Endothelial cell of umbilical vein (primary cell): ENCODE measurements at regions not wholly inside any gene's neighbourhood (a gene's known extent, or its start where the extent isn't known, plus 50 kb on each side); places are given as distances from the start of the nearest gene placed in this dataset.
A peak's percentile ranks its signal among the peaks of the same experiment; 100 is the strongest.

Source experiments
- BruUV-seq: library from RNA; stranded (reverse); fragments of 400-500 nt; replicated peaks from 2 replicates; lab custom pipeline; 2021; lab: Mats Ljungman, UMichigan
- CTCF ChIA-PET: fragments of 300-600, 350-600 bp; sonication (Branson Sonifier 250); formaldehyde crosslinking; loops from one replicate; lab custom pipeline; 2021; ENCODE audit warnings: antibody characterized with exemption, inconsistent platforms; lab: Charles Lee
- POLR2A ChIA-PET: fragments of 300-600, 350-600 bp; sonication (Branson Sonifier 250); formaldehyde crosslinking; loops from one replicate; lab custom pipeline; 2021; ENCODE audit warnings: antibody characterized with exemption, inconsistent platforms; lab: Charles Lee
- DNase-seq: peaks from one replicate; pipeline ENCODE4 v3.0.0-alpha.2; 2011; ENCODE audit warnings: low read depth, low spot score
- FAIRE-seq: peaks from 2 replicates; lab custom pipeline; 2011; peaks lifted over from hg19 to GRCh38; lab: Jason Lieb, UNC
- H2AFZ ChIP-seq: 2 replicates; pipeline ENCODE4 v1.6.0; 2012; ENCODE audit warnings: low read depth, low read length, control low read depth, inconsistent platforms
- H3K27ac ChIP-seq: 2 replicates; pipeline ENCODE4 v1.5.1; 2011; ENCODE audit warnings: low read depth, mild to moderate bottlenecking, control low read depth, low read length, moderate library complexity; ENCODE audit not compliant: insufficient read depth
- H3K27me3 ChIP-seq, 2 experiments: 2 replicates each; pipeline versions ENCODE4 v1.6.0 to v1.6.1; 2011; ENCODE audit warnings: low read length in 2 of 2, mixed read lengths in 1 of 2; ENCODE audit not compliant: control insufficient read depth in 2 of 2, insufficient read depth in 2 of 2
- H3K36me3 ChIP-seq, 2 experiments: 2 replicates in 1 of 2; 3 replicates in 1 of 2; pipeline ENCODE4 v1.5.1; 2011; ENCODE audit warnings: low read length in 2 of 2, mild to moderate bottlenecking in 1 of 2, moderate library complexity in 1 of 2; ENCODE audit not compliant: control insufficient read depth in 2 of 2, insufficient read depth in 2 of 2; ENCODE audit errors: extremely low read depth in 1 of 2
- H3K4me1 ChIP-seq: 3 replicates; pipeline ENCODE4 v1.5.1; 2011; ENCODE audit warnings: mild to moderate bottlenecking, low read length; ENCODE audit not compliant: control insufficient read depth, insufficient read depth; ENCODE audit errors: extremely low read depth
- H3K4me2 ChIP-seq: 2 replicates; pipeline ENCODE4 v1.6.1; 2011; ENCODE audit warnings: low read length, control low read depth, mixed read lengths; ENCODE audit not compliant: insufficient read depth
- H3K4me3 ChIP-seq, 3 experiments: fragments of 200-600 bp in 1 of 3; sonication (generic), shearing (Covaris generic) in 1 of 3; replicated peaks in 1 of 3; 2 replicates each; pipeline ENCODE4 v1.5.1; 2011 to 2016; ENCODE audit warnings: control low read depth in 3 of 3, low read length in 3 of 3, mild to moderate bottlenecking in 2 of 3, inconsistent platforms in 1 of 3, low read depth in 1 of 3, moderate library complexity in 1 of 3; ENCODE audit not compliant: insufficient read depth in 1 of 3
- H3K79me2 ChIP-seq: 2 replicates; pipeline ENCODE4 v1.6.0; 2012; ENCODE audit warnings: low read length, inconsistent platforms; ENCODE audit not compliant: control insufficient read depth, insufficient read depth
- H3K9ac ChIP-seq: replicated peaks from 2 replicates; pipeline ENCODE3; 2011; ENCODE audit warnings: low read length, control low read depth; ENCODE audit not compliant: insufficient read depth; ENCODE audit errors: extremely low read depth
- H3K9me1 ChIP-seq: replicated peaks from 3 replicates; pipeline ENCODE4 v1.6.0; 2011; ENCODE audit warnings: mild to moderate bottlenecking, low read length; ENCODE audit not compliant: control insufficient read depth, insufficient read depth; ENCODE audit errors: extremely low read depth
- H3K9me3 ChIP-seq: replicated peaks from 2 replicates; pipeline ENCODE4 v1.5.1; 2012; ENCODE audit warnings: low read length, inconsistent platforms; ENCODE audit not compliant: control insufficient read depth, insufficient read depth
- H4K20me1 ChIP-seq: replicated peaks from 2 replicates; pipeline ENCODE3; 2011; ENCODE audit warnings: mild to moderate bottlenecking, low read length; ENCODE audit not compliant: control insufficient read depth, insufficient read depth; ENCODE audit errors: extremely low read depth
- CTCF ChIP-seq, 2 donors: IDR thresholded peaks; 1 replicate in 1 of 2; 2 replicates in 1 of 2; pipeline ENCODE4 v1.5.1; 2011; ENCODE audit warnings: low read length in 2 of 2, mild to moderate bottlenecking in 2 of 2, moderate library complexity in 2 of 2, control low read depth in 1 of 2, inconsistent platforms in 1 of 2, low read depth in 1 of 2; ENCODE audit not compliant: insufficient read depth in 1 of 2; ENCODE audit errors: extremely low read depth in 1 of 2
- EZH2 ChIP-seq: IDR thresholded peaks from 2 replicates; pipeline ENCODE4 v1.6.1; 2012; ENCODE audit warnings: borderline replicate concordance, low read depth, mild to moderate bottlenecking, moderate library complexity, low read length, inconsistent platforms; ENCODE audit not compliant: severe bottlenecking
- FOS ChIP-seq: IDR thresholded peaks from 2 replicates; pipeline ENCODE4 v1.6.1; 2011; ENCODE audit warnings: mild to moderate bottlenecking, low read length, moderate library complexity, borderline replicate concordance; ENCODE audit not compliant: insufficient read depth
- GATA2 ChIP-seq: IDR thresholded peaks from 2 replicates; pipeline ENCODE4 v1.7.0; 2011; ENCODE audit warnings: low read depth, mild to moderate bottlenecking, moderate library complexity, mixed read lengths, low read length; ENCODE audit not compliant: insufficient read length, insufficient read depth
- JUN ChIP-seq: IDR thresholded peaks from 2 replicates; pipeline ENCODE4 v1.6.1; 2011; ENCODE audit warnings: borderline replicate concordance, low read depth; ENCODE audit not compliant: insufficient read length, insufficient read depth
- MAX ChIP-seq: IDR thresholded peaks from 2 replicates; pipeline ENCODE4 v1.6.1; 2011; ENCODE audit not compliant: insufficient read depth, insufficient read length
- MYC ChIP-seq: IDR thresholded peaks from one replicate; pipeline ENCODE4 v1.6.1; 2011; ENCODE audit warnings: mild to moderate bottlenecking, low read depth, low read length
- POLR2A ChIP-seq: IDR thresholded peaks from 2 replicates; pipeline ENCODE4 v1.6.1; 2012; ENCODE audit warnings: low read depth, mild to moderate bottlenecking, control low read depth, low read length
- POLR2AphosphoS5 ChIP-seq: IDR thresholded peaks from 2 replicates; pipeline ENCODE4 v1.6.1; 2012; ENCODE audit warnings: low read depth, mild to moderate bottlenecking, control low read depth, low read length, moderate library complexity; ENCODE audit not compliant: insufficient read depth
- dilution Hi-C: fragments of 300-500 bp; cut with MboI; formaldehyde crosslinking; loops from one replicate; pipeline ENCODE4 v1.15.0; 2019; ENCODE audit warnings: low sequenced_read_pairs; ENCODE audit not compliant: extremely low pct_ligation_motif_present
- intact Hi-C: fragments of 100-400 bp; cut with micrococcal nuclease; formaldehyde crosslinking; loops from one replicate; pipeline ENCODE4 v1.10.0; 2022

DNA sequence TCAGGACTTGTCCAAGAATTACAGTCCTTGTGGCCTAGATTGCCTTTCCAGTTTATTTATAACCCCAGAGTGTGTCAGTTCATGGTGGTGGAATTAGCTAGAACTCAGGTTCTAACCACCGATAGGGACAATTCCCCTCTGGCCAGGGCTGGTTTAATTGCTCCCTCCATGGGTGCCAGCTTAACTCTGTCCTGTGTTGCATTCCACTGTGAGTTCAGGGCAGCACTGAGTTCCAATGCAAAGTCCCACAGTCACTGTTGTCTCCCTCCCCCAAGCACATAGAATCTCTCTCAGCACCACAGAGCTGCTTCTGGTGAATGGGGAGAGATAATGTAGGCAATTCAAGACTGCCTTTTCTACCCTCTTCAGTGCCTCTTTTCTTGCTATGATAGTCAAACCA lies 82.5 kb upstream of the TNFRSF21 start:
- H3K36me3 ChIP-seq = no peaks in the 10 kb centered on the region
- no peak for TF ChIP-seq EZH2
- H3K9me3 ChIP-seq = no peaks in the 10 kb centered on the region
- H3K9ac ChIP-seq = no peak overlapping the region
- no peak for DNase-seq
- no peaks in the 10 kb centered on the region for H4K20me1 ChIP-seq
- H2AFZ ChIP-seq = no peak overlapping the region
- ChIA-PET POLR2A (no interaction called here), CTCF (no interaction called here)
- no peaks in the 10 kb centered on the region for H3K9me1 ChIP-seq
- FAIRE-seq = no peak
- no peak overlapping the region for H3K4me3 ChIP-seq
- dilution Hi-C loops = no loop called here
- no peaks in the 10 kb centered on the region for H3K4me1 ChIP-seq
- no peaks in the 10 kb centered on the region for H3K79me2 ChIP-seq
- H3K27ac ChIP-seq = no peak overlapping the region
- no peak overlapping the region for H3K4me2 ChIP-seq
- H3K27me3 ChIP-seq = no peaks in the 10 kb centered on the region
- intact Hi-C loops = no loop called here
- no TSS peak for BruUV-seq

DNA sequence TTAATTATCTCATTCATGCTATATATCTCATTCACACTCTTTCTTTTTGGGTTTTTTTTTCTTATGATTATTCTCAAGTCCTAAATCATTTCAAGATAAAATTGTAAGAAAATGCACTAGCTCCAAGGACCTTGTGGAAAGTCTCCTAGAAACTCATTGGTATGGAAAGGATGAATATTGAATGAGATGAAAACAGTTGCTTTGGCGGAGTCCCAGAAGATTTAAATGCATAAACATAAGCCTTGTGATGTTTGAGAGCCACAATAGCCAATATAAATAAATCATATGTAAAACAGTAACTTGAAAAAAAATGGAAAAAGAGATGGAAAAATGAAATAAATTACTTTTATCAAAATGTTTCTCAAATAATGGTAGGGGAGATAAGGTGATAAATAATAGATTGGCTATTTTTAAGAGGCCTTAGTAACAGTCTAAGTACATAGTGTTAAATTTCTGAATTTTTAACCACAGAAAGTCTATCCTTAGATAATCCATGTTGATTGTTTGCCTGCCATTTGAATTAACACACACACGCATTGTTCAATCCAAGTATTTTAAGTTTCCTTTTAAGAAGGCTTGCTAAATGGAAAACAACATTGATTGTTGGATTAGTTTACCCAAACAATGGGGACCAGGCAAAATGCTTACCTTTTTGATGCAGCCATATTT lies 81.1 kb upstream of the CD2AP start:
- TF ChIP-seq FOS (no peak), MYC (no peak), CTCF (IDR thresholded peaks at IDR 0.05; ENCODE audit: extremely low read depth in 1 of 2, insufficient read depth in 1 of 2, low read depth in 1 of 2, low read length in 2 of 2) (no peak), POLR2A (no peak), EZH2 (no peak), MAX (no peak), JUN (no peak), POLR2AphosphoS5 (no peak), GATA2 (no peak)
- dilution Hi-C loops = no loop called here
- no peaks in the 10 kb centered on the region for H3K79me2 ChIP-seq
- no peaks in the 10 kb centered on the region for H4K20me1 ChIP-seq
- H2AFZ ChIP-seq = no peak overlapping the region
- no peak overlapping the region for H3K4me2 ChIP-seq
- no peak overlapping the region for H3K27ac ChIP-seq
- FAIRE-seq (peak; percentile 12), DNase-seq (no peak)
- no peaks in the 10 kb centered on the region for H3K9me3 ChIP-seq
- CTCF ChIA-PET = no interaction called here
- no peaks in the 10 kb centered on the region for H3K27me3 ChIP-seq
- no peak overlapping the region for H3K9ac ChIP-seq
- no peak overlapping the region for H3K4me3 ChIP-seq
- no TSS peak for BruUV-seq
- intact Hi-C loops = no loop called here
- H3K4me1 ChIP-seq = no peaks in the 10 kb centered on the region
- POLR2A ChIA-PET = no interaction called here
- H3K9me1 ChIP-seq = no peaks in the 10 kb centered on the region
- H3K36me3 ChIP-seq = no peaks in the 10 kb centered on the region
